Mammary epithelial cell (primary cell): ENCODE measurements at regions not wholly inside any gene's neighbourhood (a gene's known extent, or its start where the extent isn't known, plus 50 kb on each side); places are given as distances from the start of the nearest gene placed in this dataset.

Experiments
- CTCF ChIP-seq, 2 donors: IDR thresholded peaks in 1 of 2; conservative IDR thresholded peaks in 1 of 2; 2 replicates each; pipeline ENCODE4 v1.5.1; 2011 to 2012; ENCODE audit warnings: inconsistent platforms in 2 of 2, low read length in 2 of 2, mild to moderate bottlenecking in 2 of 2, control low read depth in 1 of 2, low read depth in 1 of 2; ENCODE audit not compliant: insufficient read depth in 1 of 2; ENCODE audit errors: extremely low read depth in 1 of 2
- EZH2 ChIP-seq: IDR thresholded peaks from 2 replicates; pipeline ENCODE4 v1.6.1; 2012; ENCODE audit warnings: low read length, inconsistent platforms, borderline replicate concordance

- TF ChIP-seq CTCF (conservative IDR thresholded peaks at IDR 0.05 in 1 of 2, IDR thresholded peaks at IDR 0.05 in 1 of 2; ENCODE audit: extremely low read depth in 1 of 2, insufficient read depth in 1 of 2, low read depth in 1 of 2, low read length in 2 of 2): no peak
- TF ChIP-seq EZH2: no peak
Measured at GRCh38 chr22:49462795-49463194, 364.9 kb downstream of the BRD1 start.
